ENCODE measurements at regions not wholly inside any gene's neighbourhood (a gene's known extent, or its start where the extent isn't known, plus 50 kb on each side); places are given as distances from the start of the nearest gene placed in this dataset.
A peak's percentile ranks its signal among the peaks of the same experiment; 100 is the strongest.
"Not testable (repeated sequence)": the region's sequence is repeated elsewhere in the genome, so short reads cannot be mapped to it uniquely, and the experiment has no call there.

DNA sequence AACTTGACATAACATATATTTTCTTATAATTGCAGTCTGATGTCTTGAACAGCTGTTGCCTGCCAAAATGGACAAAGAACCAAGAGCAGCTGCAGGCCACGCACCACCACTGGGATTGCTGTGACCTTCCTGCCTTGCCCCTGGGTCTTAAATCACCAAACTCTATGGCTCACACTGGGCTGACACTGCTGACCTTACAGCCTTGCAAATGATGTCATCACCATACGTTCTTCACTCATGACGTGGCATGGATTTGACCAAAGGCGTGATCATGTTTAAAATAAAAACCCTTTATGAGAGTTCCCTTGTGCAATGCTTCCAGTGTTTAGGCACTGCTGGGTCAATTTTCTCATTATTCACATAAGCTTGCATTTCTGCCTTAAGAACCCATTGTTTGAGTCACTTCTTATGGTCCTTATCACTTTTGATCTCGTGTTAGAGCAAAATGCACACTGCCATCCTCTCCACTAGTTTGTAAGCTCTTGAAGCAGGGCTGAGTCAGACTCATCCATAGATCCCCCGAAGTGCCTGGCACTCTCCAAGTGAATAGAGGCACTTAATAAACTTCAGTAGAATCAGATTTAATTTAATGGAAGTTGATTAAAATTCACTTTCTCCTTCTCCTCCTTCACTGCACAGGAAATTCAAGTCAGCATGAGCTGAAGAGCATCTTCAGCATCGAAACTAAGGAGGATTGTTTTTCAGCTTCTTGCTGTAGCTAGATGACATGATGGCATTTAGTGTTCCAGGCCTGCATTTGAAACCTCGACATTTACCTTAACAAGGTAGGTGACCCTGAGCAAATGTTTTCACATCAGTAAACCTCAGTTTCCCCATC, 132.4 kb upstream of the PZP start:
- DNase-seq (ENCODE audit: low read depth in 2 of 2, low spot score in 1 of 2), result no peak

DNA sequence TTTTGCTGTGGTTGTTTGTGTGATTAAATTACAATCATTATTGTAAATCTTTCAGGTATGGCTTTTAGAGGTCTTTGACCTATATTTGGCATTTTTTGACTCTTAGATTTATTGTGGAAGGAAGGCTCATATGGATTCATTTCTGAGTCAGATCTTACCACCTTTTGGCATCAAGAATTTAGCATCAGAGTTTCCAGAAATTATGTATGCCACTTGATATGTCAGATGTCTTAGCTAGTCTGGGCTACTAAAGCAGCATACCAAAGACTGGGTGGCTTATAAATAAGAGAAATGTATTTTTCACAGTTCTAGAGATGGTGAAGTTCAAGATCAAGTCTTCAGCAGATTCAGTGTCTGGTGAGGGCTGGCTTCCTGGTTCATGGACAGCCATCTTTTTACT, 129.5 kb upstream of the PZP start:
- no peak for DNase-seq (ENCODE audit: low read depth in 2 of 2, low spot score in 1 of 2)

DNA sequence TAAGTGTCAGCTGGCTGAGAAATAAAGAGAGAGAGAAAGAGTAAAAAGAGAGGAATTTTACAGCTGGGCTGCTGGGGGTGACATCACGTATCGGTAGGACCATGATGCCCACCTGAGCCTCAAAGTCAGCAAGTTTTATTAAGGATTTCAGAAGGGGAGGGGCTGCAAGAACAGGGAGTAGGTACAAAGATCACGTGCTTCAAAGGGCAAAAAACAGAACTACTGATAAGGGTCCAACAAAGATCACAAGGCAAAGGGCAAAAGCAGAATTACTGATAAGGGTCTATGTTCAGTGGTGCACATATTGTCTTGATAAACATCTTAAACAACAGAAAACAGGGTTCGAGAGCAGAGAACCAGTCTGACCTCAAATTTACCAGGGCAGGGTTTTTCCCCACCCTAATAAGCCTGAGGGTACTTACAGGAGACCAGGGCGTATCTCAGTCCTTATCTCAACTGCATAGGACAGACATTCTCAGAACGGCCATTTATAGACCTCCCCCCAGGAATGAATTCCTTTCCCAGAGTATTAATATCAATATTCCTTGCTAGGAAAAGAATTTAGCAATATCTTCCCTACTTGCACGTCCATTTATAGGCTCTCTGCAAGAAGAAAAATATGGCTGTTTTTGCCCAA, 128.3 kb upstream of the PZP start:
- DNase-seq (ENCODE audit: low read depth in 2 of 2, low spot score in 1 of 2), result not testable (repeated sequence)

DNA sequence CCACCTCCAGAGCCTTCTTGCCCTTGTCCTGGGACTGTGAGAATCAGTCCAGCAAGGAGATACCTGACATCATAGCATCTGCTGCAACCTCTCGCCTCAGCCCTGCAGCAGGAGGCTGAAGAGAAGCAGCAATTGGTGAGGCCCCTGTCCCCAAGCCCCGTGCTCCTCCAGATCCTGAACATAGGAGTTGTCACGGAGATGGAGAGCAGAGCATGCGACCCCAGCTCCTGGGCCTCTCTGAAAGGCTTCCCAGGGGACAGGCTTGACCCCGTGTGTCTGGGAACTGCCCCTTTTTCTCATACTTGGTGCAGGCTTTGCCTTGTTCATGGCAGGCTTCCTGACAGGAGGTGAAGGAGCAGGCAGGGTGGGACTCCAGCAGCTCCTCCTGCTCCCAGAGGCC, 127.7 kb upstream of the PZP start:
- no peak for DNase-seq (ENCODE audit: low read depth in 2 of 2, low spot score in 1 of 2)

DNA sequence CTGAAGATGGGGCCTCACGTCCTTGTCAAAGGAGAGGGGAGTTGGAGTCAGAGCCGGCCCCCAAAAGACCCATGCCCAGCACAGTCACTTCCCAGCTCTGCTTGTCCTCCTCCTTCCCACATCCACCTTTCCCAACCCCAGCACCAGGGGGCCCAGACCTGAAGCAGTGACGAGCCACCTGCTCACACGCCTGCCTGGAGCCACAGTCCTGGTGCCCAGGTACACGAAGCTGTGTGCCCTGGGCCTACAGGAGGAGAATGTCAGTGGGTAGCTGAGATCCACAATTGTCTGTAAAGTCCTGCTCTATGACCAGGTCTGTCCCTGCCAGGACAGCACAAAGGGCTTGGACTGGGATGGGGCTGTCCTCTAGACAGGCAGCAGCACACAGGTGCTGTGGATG, 126.8 kb upstream of the PZP start:
- DNase-seq (ENCODE audit: low read depth in 2 of 2, low spot score in 1 of 2), result no peak

DNA sequence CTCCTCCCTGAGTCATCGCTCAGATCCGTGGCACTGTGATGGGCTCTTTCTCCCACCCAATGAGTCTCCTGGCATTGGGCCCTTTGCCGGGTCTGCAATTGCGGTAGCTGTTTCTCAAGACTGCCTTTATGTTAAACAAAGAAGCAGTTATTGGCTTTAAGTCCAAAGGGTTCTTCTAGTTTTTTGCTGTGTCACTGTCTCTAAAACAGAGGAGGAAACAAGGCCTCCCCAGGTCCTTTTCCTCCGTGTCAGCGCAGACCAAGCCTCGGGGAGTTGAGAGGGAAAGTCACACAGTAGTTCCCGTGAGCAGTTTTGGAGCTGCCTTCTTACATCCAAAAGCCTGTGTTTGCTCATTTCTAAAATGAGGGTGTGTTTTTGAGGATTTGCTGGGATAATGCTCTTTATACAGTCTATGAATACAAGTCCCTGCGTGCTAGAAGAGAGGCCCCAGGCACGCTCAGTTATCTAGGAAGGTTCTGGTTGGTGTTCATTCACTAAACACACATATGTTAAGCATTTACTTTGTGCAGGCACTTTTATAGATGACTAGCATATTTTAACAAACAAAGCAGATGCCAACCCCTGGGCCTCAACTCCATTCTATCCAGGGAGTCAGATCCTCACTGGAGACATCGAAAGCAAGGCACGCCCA, 126.0 kb upstream of the PZP start:
- no peak for DNase-seq (ENCODE audit: low read depth in 2 of 2, low spot score in 1 of 2)

DNA sequence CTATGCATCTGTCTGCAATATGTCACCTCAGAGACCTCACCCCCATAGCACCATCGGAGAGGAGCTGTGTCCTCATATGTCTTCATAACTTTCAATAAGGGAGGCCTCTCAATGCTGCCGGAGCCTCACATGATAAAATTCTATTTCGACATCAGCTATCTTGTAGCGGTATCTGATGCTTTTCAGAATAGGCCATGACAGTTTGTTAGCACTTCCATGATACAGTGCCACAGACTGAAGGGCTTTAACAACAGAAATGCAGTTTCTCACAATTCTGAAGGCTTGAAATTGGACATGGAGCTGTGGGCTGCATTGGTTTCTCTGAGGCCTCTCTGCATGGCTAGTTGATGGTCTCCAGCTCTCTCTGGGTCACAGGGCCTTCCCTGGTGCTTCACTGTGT, 125.0 kb upstream of the PZP start:
- DNase-seq (ENCODE audit: low read depth in 2 of 2, low spot score in 1 of 2), result no peak

DNA sequence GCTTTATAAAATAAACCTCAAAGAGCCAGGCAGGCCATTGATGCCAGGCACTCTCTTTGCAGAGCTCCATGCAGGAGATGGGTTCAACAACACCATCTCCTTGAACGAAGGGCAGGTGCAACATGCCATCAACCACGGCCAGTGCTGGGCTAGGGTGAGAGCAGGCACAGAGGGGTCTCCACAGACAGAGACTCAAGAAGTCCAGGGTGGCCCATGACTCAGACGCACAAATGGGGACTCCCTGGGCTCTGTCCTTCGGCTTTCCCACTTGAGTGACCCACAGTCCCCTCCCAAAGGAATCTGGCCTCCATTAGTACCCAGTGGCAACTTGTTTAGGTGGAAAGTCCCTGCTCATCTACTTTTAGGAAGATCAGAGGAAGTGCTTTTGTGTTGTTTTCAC, 124.4 kb upstream of the PZP start:
- no peak for DNase-seq (ENCODE audit: low read depth in 2 of 2, low spot score in 1 of 2)

DNA sequence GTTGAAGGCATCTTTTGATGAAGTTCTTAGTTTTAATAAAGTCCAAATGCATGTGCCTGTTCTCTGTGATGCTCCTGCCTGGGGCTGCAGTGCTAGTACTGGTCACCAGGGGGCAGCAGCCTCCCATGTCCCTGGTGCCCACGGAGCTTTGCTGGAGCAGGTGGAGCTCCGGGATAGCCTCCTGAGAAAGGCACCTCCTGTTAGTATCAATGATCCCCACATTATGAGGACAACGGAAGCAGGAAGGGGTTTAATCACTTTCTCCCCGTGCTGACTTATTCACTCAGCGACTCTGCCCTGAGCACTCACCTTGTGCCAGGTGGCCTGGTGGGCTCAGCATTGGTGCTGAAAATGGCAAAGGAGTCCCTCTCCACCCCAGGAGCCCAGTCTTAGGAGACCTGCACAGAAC, 123.0 kb upstream of the PZP start:
- peak; percentile 37 to 45 for DNase-seq (ENCODE audit: low read depth in 2 of 2, low spot score in 1 of 2)

DNA sequence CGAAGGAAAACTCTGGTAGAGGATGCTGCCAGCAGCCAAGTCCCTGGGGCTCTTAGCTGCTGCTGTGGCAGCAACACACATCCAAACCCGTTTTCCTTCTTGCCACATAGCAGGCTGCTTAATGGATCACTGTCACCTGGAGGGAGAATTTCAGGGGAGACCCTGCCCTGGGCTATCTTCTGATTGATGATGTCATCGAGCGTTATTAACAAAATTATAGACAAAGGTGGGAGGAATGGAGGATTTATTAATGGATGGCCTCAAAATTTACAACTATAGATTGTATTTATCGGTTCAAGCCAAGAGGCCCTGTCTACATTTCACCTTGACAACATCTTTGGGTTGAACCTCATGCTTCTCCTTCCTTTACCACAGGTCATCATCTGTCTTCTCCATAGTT, 120.8 kb upstream of the PZP start:
- DNase-seq (ENCODE audit: low read depth in 2 of 2, low spot score in 1 of 2), result no peak

DNA sequence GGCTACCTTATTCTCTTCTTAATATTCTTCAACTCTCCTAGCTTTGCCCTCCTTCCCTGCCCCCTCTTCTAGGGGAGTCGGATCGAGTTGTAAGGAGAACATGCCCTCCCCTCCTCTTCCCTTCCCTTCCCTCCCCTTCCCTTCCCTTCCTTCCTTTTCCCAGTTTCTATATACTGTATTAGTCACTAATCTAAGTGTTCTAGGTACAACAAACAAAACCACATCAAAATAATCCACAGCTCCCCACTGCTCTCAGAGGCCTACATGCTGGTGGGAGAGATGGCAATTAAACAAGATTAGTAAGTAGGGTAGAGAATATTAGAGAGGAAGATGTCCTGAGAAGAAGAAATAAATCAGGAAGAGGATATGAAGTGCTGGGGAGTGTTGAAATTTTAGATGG, 119.9 kb upstream of the PZP start:
- no peak for DNase-seq (ENCODE audit: low read depth in 2 of 2, low spot score in 1 of 2)

DNA sequence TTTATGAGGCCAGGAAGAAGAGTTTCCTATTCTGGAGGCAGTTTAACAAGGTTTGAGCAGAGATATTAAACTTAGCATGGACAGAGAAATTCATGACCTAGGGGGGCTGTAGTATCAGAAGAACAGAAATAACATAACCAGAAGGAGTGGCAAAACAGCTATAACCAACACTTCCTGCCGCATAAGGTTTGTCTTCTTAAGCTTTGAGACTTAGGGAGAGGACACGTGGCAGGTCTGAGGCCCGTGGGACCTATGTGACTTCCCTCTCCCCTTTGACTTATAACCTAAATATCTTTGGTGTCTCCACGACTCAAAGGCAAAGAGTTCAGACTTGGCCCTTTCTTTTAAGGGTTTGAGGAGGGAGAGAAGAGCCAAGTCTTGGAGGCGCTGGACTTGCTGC, 119.1 kb upstream of the PZP start:
- DNase-seq (ENCODE audit: low read depth in 2 of 2, low spot score in 1 of 2), result no peak

DNA sequence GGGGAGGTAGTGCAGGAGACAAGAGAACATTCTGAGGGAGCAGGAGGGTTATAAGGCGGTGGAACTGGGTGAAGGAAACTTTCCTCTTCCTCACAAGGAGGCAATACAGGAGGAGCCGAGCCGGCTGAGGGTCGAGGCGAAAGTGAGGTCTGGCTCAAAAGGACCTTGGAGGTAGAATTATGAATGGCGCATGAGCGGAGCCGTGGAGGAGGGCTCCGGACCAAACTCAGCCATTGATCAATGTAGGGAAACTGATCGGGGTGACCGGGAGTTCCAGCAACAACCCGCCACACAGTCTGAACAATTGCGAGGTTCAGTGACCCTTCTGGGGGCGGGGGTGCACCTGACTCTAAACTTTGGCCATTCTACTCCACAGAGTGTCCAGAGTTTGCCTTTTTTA, 118.7 kb upstream of the PZP start:
- DNase-seq (ENCODE audit: low read depth in 2 of 2, low spot score in 1 of 2), result not testable (repeated sequence)

DNA sequence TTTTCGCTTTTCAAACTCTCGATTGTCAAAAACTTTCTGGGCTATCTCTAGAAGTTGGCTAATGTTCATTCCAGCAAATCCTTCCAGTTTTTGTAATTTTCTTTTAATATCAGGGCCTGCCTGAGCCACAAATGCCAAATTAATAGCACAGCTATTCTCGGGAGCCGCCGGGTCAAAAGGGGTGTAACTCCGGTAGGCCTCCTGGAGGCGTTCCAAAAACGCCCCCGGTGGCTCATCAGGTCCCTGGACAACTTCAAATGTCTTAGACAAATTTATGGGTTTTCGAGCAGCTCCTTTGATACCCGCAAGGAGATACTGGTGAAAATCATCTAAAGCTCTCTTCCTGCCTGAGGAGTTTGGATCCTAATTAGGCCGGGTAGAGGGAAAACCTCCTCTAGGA, 117.9 kb upstream of the PZP start:
- no peak for DNase-seq (ENCODE audit: low read depth in 2 of 2, low spot score in 1 of 2)

DNA sequence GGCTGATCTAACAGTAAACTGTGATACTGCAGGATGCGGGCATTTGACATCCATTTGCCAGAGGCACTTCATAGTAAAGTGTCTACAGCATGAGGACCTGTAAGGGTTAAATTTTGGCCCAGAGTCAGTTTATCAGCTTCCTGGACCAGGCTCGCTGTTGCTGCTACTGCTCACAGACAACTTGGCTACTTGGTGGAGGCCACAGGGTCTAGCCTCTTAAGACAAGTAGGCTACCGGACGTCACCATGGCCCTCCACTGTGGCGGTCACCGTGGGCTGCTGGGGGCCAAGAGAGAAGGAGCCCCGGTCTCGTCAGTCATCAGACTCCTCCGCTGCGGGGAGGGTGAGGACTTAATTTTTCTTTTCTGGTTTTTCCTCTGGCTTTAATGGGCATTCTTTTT, 117.3 kb upstream of the PZP start:
- no peak for DNase-seq (ENCODE audit: low read depth in 2 of 2, low spot score in 1 of 2)

DNA sequence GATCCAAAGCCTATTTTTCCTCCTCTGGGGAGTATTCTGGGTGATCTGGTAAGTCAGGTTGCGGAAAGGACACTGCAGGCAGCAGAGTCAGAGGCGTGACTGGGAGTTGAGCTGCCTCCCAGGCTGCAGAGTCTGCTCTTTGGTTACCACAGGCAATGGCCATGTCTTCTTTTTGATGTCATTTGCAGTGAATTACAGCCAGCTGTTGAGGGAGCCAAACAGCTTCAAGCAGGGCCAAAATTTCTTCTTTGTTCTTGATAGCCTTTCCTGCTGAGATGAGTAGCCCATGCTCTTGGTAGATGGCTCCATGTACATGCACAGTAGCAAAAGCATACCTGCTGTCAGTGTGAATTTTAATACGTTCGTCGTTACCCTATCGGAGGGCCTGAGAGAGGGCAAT, 116.6 kb upstream of the PZP start:
- no peak for DNase-seq (ENCODE audit: low read depth in 2 of 2, low spot score in 1 of 2)

DNA sequence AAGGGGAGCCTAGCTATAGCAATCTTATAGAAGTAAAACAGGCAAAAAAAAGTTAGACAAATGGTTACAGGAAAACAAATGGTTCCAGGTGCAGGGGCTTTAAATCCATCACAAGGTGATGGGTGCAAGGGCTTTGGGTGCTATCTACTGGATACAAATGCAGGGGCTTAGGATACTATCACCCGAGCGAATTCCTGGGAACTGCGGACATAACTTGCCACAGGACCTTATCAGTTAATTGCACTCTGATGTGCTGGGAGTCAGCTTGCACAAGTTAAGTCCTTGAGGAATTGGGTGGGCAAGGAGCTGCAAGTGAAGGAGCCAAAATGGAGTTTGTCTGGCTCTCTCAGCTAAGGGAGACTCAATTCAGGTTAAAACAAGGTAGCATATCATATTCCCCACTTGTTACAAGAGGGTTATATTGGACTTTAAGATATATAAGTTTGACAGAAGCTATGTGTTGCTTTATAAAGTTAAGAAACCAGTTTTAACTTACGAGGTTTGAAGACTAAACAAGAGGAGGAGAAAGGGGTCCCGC, 115.0 kb upstream of the PZP start:
- no peak for DNase-seq (ENCODE audit: low read depth in 2 of 2, low spot score in 1 of 2)

DNA sequence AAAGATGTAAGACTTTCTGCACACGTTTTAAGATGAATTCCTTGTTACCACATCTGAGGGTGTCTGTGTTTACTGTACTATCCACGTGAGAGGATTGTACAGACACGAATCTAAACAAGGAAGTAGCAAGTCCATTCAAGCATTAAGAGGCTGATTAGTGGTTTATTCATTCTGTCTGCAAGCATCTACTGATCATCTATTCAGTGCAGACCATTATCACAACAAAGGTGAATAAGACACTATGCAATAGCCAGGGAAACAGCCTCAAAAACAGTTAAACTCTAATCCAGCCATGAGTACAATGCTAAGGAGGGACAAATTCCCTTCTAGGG, 111.6 kb upstream of the PZP start:
- DNase-seq (ENCODE audit: low read depth in 2 of 2, low spot score in 1 of 2), result no peak

DNA sequence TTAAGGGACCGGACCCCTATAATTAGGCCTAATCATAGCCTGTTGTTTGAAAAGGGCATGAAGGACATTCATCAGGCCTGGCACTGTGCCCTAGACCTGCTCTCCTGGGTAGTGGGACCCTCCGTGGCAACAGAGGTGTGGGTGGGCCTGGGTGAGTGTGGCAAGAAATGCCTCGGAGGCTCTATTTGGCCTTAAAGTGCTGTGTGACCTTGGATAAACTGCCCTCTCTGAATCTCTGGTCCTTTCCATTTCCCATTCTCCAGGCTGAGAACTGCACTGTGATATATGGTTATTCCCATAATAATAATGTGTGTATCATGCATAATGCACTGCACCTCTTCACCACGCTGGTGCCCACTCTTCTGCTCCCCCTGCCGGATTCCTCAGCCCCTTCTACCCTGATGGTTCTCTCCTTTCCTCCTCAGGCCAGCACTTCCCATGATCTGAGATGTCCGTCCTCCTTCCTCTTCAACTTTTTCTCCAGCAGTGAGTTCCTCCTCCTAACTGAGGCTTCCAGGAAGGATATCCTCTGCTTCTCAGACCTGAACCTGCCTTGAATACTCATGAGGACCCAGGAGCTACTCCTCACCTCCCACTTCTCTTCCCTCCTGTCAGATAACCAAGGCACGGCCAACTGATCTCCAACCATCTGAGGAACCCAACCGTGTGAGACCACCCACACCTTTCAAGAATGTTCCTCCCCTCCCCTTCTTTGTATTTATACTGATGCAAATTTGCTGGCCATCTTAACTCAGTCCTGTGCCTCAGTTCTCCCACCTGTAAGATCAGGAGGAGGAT, 111.0 kb upstream of the PZP start:
- DNase-seq (ENCODE audit: low read depth in 2 of 2, low spot score in 1 of 2), result no peak

DNA sequence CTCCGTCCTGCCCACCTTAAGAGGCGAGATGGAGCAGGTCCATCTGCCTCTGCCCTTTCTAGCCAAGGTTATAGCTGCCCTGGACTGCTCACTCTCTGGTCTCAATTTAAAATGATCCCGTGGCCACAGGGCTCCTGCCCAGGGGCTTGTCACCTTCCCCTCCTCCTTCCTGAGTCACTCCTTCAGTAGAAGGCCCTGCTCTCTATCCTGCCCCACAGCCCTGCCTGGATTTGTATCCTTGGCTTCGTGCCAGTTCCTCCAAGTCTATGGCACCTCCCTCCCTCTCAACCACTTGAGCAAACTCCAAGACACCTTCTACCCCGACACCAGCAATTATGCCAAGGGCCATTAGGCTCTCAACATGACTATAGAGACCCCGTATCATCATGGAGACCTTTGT, 105.3 kb upstream of the PZP start:
- not testable (repeated sequence) for DNase-seq (ENCODE audit: low read depth in 2 of 2, low spot score in 1 of 2)
